ENCODE measurements at regions not wholly inside any gene's neighbourhood (a gene's known extent, or its start where the extent isn't known, plus 50 kb on each side); places are given as distances from the start of the nearest gene placed in this dataset.

DNA sequence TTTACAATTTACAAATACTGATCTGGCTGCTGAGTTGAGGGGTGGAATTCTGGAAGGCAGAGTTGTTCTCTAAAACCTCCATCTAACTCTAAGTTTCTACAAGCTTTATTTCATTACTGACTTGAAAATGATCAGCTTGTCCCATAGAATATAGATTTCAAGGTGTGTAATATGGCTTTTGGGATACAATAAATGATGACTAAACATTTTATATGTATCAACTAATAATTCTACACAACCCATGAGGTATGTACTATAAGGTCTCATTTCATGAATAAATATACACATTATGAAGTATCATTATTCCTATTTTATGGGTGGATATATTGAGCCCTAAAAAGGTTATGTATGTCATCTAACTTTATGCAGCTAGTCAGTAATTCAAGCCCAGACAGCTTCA lies 1214.3 kb upstream of the SORCS1 start:
- Histone ChIP-seq H4K91ac (ENCODE audit: insufficient read depth, low read depth, low read length) (no peak overlapping the region), H3K79me1 (ENCODE audit: low read depth in 1 of 2, low read length in 2 of 2) (no peaks in the 10 kb centered on the region), H2AK5ac (ENCODE audit: low read depth, low read length) (no peak overlapping the region), H3K18ac (ENCODE audit: low read depth, low read length) (no peak overlapping the region), H3K4me3 (ENCODE audit: insufficient read depth, low read depth, low read length) (no peak overlapping the region), H4K8ac (ENCODE audit: low read depth in 2 of 2, low read length in 2 of 2) (no peak overlapping the region), H2BK15ac (ENCODE audit: low read depth, low read length) (no peak overlapping the region), H3K14ac (replicated peaks; ENCODE audit: low read depth, low read length) (no peak overlapping the region), H3K9me3 (ENCODE audit: control insufficient read depth, insufficient read depth, low read length) (no peaks in the 10 kb centered on the region), H2BK120ac (ENCODE audit: low read depth, low read length) (no peak overlapping the region), H3K9ac (ENCODE audit: low read depth, low read length) (no peak overlapping the region), H2AK9ac (replicated peaks; ENCODE audit: low read depth, low read length, poor library complexity) (no peak overlapping the region), H2AFZ (replicated peaks; ENCODE audit: low read length, poor library complexity) (no peak overlapping the region), H2BK5ac (ENCODE audit: low read depth, low read length, poor library complexity, severe bottlenecking) (no peak overlapping the region), H3K4me1 (ENCODE audit: control insufficient read depth, insufficient read depth, low read length) (no peaks in the 10 kb centered on the region), H3K36me3 (ENCODE audit: control insufficient read depth, insufficient read depth, low read length) (no peaks in the 10 kb centered on the region), H3K9me1 (ENCODE audit: insufficient read depth, low read length) (no peaks in the 10 kb centered on the region), H2BK20ac (ENCODE audit: low read depth, low read length) (no peak overlapping the region), H3K27me3 (ENCODE audit: control insufficient read depth, insufficient read depth, low read length) (no peaks in the 10 kb centered on the region), H3K27ac (ENCODE audit: insufficient read depth, low read length) (no peak overlapping the region), H3K4me2 (ENCODE audit: low read depth, low read length) (no peak overlapping the region), H3K23ac (ENCODE audit: low read depth, low read length) (no peak overlapping the region), H3K56ac (ENCODE audit: extremely low read depth, insufficient read depth, low read length) (no peak overlapping the region), H4K5ac (ENCODE audit: low read depth, low read length) (no peak overlapping the region), H4K20me1 (ENCODE audit: insufficient read depth, low read length) (no peaks in the 10 kb centered on the region), H3K4ac (ENCODE audit: low read depth, low read length) (no peak overlapping the region)
- intact Hi-C loops (cut with micrococcal nuclease) (no loop called here), dilution Hi-C loops (cut with HindIII; ENCODE audit: low sequenced_read_pairs, unreplicated experiment) (no loop called here), in situ Hi-C loops (cut with MboI; ENCODE audit: low sequenced_read_pairs) (no loop called here)
- DNase-seq (no peak), ATAC-seq (ENCODE audit: low read depth) (no peak)
- BruUV-seq (replicated peaks), result no TSS peak
- ChIA-PET POLR2A (ENCODE audit: unreplicated experiment) (no interaction called here), CTCF (no interaction called here)
- TF ChIP-seq BHLHE40 (IDR thresholded peaks at IDR 0.05; ENCODE audit: low read depth, low read length), result no peak
- TF ChIP-seq SMC3 (IDR thresholded peaks at IDR 0.05; ENCODE audit: low read depth, low read length), result no peak
- TF ChIP-seq MAFK (IDR thresholded peaks at IDR 0.05; ENCODE audit: low read depth, low read length), result peak; percentile 79
- no peak for TF ChIP-seq CHD1 (IDR thresholded peaks at IDR 0.05; ENCODE audit: low read depth, low read length)

Measured in IMR-90 (cell line).